IPS DF 6.9 (cell line): ENCODE measurements at regions not wholly inside any gene's neighbourhood (a gene's known extent, or its start where the extent isn't known, plus 50 kb on each side); places are given as distances from the start of the nearest gene placed in this dataset.

Experiments
- DNase-seq: peaks from one replicate; pipeline ENCODE4 v3.0.0-alpha.2; 2013; ENCODE audit warnings: low read depth, low spot score
- H3K27ac ChIP-seq: one replicate; pipeline ENCODE4 v1.5.1; 2013; ENCODE audit warnings: low read length, control low read depth
- H3K27me3 ChIP-seq: 2 replicates; pipeline ENCODE4 v1.6.1; 2013; ENCODE audit warnings: mild to moderate bottlenecking, low read length; ENCODE audit not compliant: control insufficient read depth, insufficient read depth
- H3K36me3 ChIP-seq: 2 replicates; pipeline ENCODE4 v1.6.1; 2013; ENCODE audit warnings: low read length; ENCODE audit not compliant: control insufficient read depth, insufficient read depth
- H3K4me1 ChIP-seq: 2 replicates; pipeline ENCODE4 v1.6.1; 2013; ENCODE audit warnings: low read length; ENCODE audit not compliant: control insufficient read depth, insufficient read depth
- H3K4me3 ChIP-seq: 2 replicates; pipeline ENCODE4 v1.5.1; 2013; ENCODE audit warnings: mild to moderate bottlenecking, low read length
- H3K9me3 ChIP-seq: 2 replicates; pipeline ENCODE4 v1.6.1; 2013; ENCODE audit warnings: low read length, inconsistent platforms; ENCODE audit not compliant: control insufficient read depth, insufficient read depth
- WGBS: extraction: QIAGEN DNeasy Blood & Tissue Kit; methylation state at CpG from one replicate; pipeline ENCODE4 v1.1.7; 2013; ENCODE audit warnings: mixed read lengths, missing lambda C conversion rate; ENCODE audit not compliant: insufficient read length, insufficient coverage; 5-methylcytosine and 5-hydroxymethylcytosine counted together

GRCh38 chr5:57831090-57831489, 348.5 kb upstream of the ACTBL2 start:
- H3K9me3 ChIP-seq, result no peaks in the 10 kb centered on the region
- H3K36me3 ChIP-seq, result no peaks in the 10 kb centered on the region
- H3K4me1 ChIP-seq, result no peaks in the 10 kb centered on the region
- DNase-seq, result no peak
- no peaks in the 10 kb centered on the region for H3K27me3 ChIP-seq
- H3K27ac ChIP-seq, result no peak overlapping the region
- H3K4me3 ChIP-seq, result no peak overlapping the region

DNA sequence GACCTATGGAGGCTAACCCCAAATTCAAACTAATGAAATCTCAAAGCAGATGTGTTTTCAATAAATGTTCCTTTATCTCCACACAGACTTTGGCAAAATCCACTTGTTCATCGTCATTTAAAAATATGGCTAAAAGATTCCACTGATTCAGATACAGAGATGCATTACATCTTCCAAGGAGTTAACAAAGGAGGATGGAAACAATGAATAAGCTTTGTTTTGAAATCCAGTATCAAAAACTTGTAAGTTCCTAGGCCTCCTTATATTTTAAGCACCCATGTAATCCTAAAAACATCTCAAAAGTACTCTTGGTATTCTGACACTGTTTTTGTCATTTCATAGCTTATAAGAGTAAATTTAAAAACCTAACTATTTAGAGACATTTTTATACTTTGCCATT, 345.6 kb upstream of the ACTBL2 start:
- Histone ChIP-seq H3K4me3 (no peak overlapping the region), H3K27me3 (no peaks in the 10 kb centered on the region), H3K4me1 (no peaks in the 10 kb centered on the region), H3K36me3 (no peaks in the 10 kb centered on the region), H3K27ac (no peak overlapping the region), H3K9me3 (no peaks in the 10 kb centered on the region)
- WGBS, result no CpG with 5 or more reads among the region's 1 CpG
- no peak for DNase-seq

GRCh38 chr5:57825031-57825686, 342.5 kb upstream of the ACTBL2 start:
- no peak overlapping the region for H3K4me3 ChIP-seq
- DNase-seq, result no peak
- no peaks in the 10 kb centered on the region for H3K36me3 ChIP-seq
- WGBS, result no CpG with 5 or more reads among the region's 3 CpGs
- no peaks in the 10 kb centered on the region for H3K4me1 ChIP-seq
- H3K27me3 ChIP-seq, result no peaks in the 10 kb centered on the region
- no peak overlapping the region for H3K27ac ChIP-seq
- no peaks in the 10 kb centered on the region for H3K9me3 ChIP-seq

DNA sequence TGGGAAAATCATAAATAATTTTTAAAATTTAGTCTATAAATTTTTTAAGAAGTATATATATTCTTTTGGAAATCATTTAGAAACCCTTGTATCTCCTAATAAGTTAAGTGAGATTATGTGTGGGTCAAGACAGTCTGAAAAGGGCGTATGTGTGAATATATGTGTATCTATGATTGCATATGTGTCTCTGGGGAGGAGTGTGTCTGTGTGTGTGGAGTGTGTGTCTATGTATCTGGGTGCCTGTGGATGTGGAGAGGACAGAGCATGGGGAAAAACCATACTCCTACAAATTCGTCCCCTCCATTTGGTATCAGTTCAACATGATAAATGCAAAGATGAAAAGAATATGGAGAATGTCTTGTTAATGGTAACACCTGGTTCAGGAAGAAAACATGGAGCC, 342.0 kb upstream of the ACTBL2 start:
- no peaks in the 10 kb centered on the region for H3K4me1 ChIP-seq
- no peak overlapping the region for H3K27ac ChIP-seq

GRCh38 chr5:57824047-57824446, 341.4 kb upstream of the ACTBL2 start:
- Histone ChIP-seq H3K36me3 (no peaks in the 10 kb centered on the region), H3K4me1 (no peaks in the 10 kb centered on the region), H3K27ac (no peak overlapping the region), H3K9me3 (no peaks in the 10 kb centered on the region), H3K4me3 (no peak overlapping the region), H3K27me3 (no peaks in the 10 kb centered on the region)
- no CpG with 5 or more reads among the region's 2 CpGs for WGBS
- no peak for DNase-seq

More for the DNA sequence above, 342.0 kb upstream of the ACTBL2 start:
- Histone ChIP-seq H3K27me3 (no peaks in the 10 kb centered on the region), H3K9me3 (no peaks in the 10 kb centered on the region), H3K36me3 (no peaks in the 10 kb centered on the region), H3K4me3 (no peak overlapping the region)
- no CpG with 5 or more reads among the region's 2 CpGs for WGBS
- DNase-seq, result no peak

DNA sequence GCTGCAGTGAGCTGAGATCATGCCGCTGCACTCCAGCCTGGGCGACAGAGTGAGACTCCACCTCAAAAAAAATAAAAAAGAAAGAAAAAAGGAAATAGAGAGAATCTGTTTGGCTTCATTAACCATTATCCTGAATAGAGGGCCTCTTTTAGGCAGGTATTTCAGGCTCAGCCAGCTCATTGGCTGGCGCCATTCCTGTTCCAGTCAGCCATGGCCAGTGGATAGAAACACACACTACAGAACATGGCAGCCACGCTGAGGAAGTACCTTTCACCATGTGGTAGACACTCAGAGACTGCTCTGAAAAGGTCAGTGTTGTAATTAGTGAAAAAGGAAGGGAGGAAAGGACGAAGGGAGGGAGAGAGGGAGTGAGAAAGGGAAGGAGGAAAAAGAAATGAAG, 340.0 kb upstream of the ACTBL2 start:
- Histone ChIP-seq H3K36me3 (no peaks in the 10 kb centered on the region), H3K27me3 (no peaks in the 10 kb centered on the region), H3K9me3 (no peaks in the 10 kb centered on the region), H3K4me1 (no peaks in the 10 kb centered on the region), H3K27ac (no peak overlapping the region), H3K4me3 (no peak overlapping the region)
- WGBS, result 100% methylated on average over 1 of the region's 5 CpGs
- no peak for DNase-seq

- Histone ChIP-seq H3K27me3 (no peaks in the 10 kb centered on the region), H3K4me3 (no peak overlapping the region), H3K9me3 (no peaks in the 10 kb centered on the region), H3K36me3 (no peaks in the 10 kb centered on the region), H3K4me1 (no peaks in the 10 kb centered on the region; the same call in 1 of the 2 replicates), H3K27ac (no peak overlapping the region)
- no peak for DNase-seq
Observed at GRCh38 chr5:57818397-57818796, 335.8 kb upstream of the ACTBL2 start.

DNA sequence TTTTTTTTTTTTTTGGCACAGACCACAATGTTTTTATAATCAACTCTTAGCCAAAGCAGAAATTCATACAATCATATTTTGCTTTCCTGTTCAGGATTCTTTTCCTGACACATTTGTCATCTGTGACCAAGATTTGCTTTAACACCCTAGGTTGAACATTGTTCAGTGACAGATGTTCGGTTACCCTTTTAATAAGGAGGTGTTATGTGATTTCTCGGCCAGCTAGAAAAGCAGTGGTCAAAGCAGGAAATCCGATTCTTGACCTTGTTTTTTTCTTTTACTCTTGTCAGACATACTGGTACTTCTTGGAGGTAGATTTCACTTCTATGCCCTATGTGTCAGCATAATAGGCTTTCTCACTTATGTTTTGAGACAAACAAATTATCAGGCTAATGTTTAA, 335.3 kb upstream of the ACTBL2 start:
- H3K4me1 ChIP-seq, result no peaks in the 10 kb centered on the region; the same call in 1 of the 2 replicates
- no peak for DNase-seq
- no peak overlapping the region for H3K27ac ChIP-seq
- H3K9me3 ChIP-seq, result no peaks in the 10 kb centered on the region
- H3K27me3 ChIP-seq, result no peaks in the 10 kb centered on the region
- H3K4me3 ChIP-seq, result no peak overlapping the region
- H3K36me3 ChIP-seq, result no peaks in the 10 kb centered on the region
- no CpG with 5 or more reads among the region's 3 CpGs for WGBS

GRCh38 chr5:57817001-57817453, 334.4 kb upstream of the ACTBL2 start:
- DNase-seq, result no peak
- WGBS, result no CpG with 5 or more reads among the region's 2 CpGs
- Histone ChIP-seq H3K4me1 (no peaks in the 10 kb centered on the region; the same call in 1 of the 2 replicates), H3K4me3 (no peak overlapping the region), H3K9me3 (no peaks in the 10 kb centered on the region), H3K27ac (no peak overlapping the region), H3K36me3 (no peaks in the 10 kb centered on the region), H3K27me3 (no peaks in the 10 kb centered on the region)

GRCh38 chr5:57816108-57816507, 333.5 kb upstream of the ACTBL2 start:
- no peak overlapping the region for H3K27ac ChIP-seq
- no peaks in the 10 kb centered on the region for H3K36me3 ChIP-seq
- H3K4me1 ChIP-seq, result no peaks in the 10 kb centered on the region; the same call in 1 of the 2 replicates
- no peak overlapping the region for H3K4me3 ChIP-seq
- no peaks in the 10 kb centered on the region for H3K27me3 ChIP-seq
- peak; percentile 25 for DNase-seq
- H3K9me3 ChIP-seq, result no peaks in the 10 kb centered on the region

DNA sequence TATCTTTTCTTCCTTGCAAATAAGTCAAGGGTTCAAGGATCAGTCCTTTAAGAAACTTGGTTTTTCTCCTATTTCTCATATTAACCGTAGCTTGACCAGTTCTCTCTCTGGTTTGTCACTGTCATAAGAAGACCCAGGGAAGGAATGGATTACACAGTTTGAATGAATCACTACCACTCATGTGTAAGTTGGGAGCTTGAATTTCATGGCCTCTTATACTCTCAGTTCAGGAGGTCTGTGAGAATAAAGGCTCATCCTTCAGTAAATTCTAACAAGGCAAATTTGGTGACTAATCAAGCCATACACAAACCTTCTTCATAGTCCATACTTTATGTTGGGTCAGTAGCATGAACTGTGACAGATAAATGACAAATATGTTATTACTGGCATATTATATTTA, 323.1 kb upstream of the ACTBL2 start:
- DNase-seq, result no peak
- H3K27me3 ChIP-seq, result no peaks in the 10 kb centered on the region

More for the DNA sequence above, 323.1 kb upstream of the ACTBL2 start:
- H3K4me1 ChIP-seq, result no peaks in the 10 kb centered on the region
- no peak overlapping the region for H3K27ac ChIP-seq
- H3K4me3 ChIP-seq, result no peak overlapping the region
- H3K36me3 ChIP-seq, result no peaks in the 10 kb centered on the region
- no CpG with 5 or more reads among the region's 1 CpG for WGBS
- H3K9me3 ChIP-seq, result no peaks in the 10 kb centered on the region
